SK-N-MC (cell line): ENCODE measurements at regions not wholly inside any gene's neighbourhood (a gene's known extent, or its start where the extent isn't known, plus 50 kb on each side); places are given as distances from the start of the nearest gene placed in this dataset.

Source experiments
- EZH2 ChIP-seq: fragments of 200-600 bp; sonication (generic); IDR thresholded peaks from one replicate; pipeline ENCODE4 v1.6.1; 2017; ENCODE audit warnings: antibody characterized with exemption
- POLR2AphosphoS5 ChIP-seq: IDR thresholded peaks from 2 replicates; pipeline ENCODE4 v1.6.1; 2012; ENCODE audit warnings: mild to moderate bottlenecking, low read depth, low read length, borderline replicate concordance

GRCh38 chr3:63037116-63037515, 161.9 kb upstream of the CADPS start:
- no peak for TF ChIP-seq POLR2AphosphoS5
- TF ChIP-seq EZH2: no peak
